GM12864 (cell line): ENCODE measurements at regions not wholly inside any gene's neighbourhood (a gene's known extent, or its start where the extent isn't known, plus 50 kb on each side); places are given as distances from the start of the nearest gene placed in this dataset.
"Not testable (repeated sequence)": the region's sequence is repeated elsewhere in the genome, so short reads cannot be mapped to it uniquely, and the experiment has no call there.

Source experiments
- DNase-seq: peaks from one replicate; pipeline ENCODE4 v3.0.0-alpha.2; 2011; ENCODE audit warnings: low read depth
- H3K4me3 ChIP-seq: 2 replicates; pipeline ENCODE4 v1.5.1; 2011; ENCODE audit warnings: mild to moderate bottlenecking, low read depth, low read length, control low read depth
- TF ChIP-seq, protein P1 (sequence below): IDR thresholded peaks from 2 replicates; pipeline ENCODE4 v1.5.1; 2011; ENCODE audit warnings: low read depth, mild to moderate bottlenecking, moderate library complexity, low read length, control low read depth, inconsistent platforms; ENCODE audit errors: missing control alignments

DNA sequence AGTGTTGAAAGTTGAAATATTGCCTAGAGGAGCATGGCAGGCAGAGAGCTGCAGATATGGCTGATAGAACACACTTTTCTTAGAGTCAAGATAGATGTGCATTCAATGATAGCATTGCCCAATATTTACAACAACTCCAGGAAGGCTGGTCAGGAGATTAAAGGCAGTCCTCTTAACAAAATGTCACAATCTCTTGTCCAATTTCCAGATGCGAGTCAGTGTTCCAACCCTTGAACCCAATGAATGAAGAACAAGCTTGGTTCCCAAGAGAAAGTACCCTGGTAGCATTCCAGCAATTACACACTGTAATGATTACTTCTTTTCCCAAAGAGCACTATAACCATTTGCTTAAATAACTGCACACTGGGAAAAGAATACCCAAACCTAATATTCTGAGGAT, 839.4 kb upstream of the VRK2 start:
- TF ChIP-seq, protein P1, sequence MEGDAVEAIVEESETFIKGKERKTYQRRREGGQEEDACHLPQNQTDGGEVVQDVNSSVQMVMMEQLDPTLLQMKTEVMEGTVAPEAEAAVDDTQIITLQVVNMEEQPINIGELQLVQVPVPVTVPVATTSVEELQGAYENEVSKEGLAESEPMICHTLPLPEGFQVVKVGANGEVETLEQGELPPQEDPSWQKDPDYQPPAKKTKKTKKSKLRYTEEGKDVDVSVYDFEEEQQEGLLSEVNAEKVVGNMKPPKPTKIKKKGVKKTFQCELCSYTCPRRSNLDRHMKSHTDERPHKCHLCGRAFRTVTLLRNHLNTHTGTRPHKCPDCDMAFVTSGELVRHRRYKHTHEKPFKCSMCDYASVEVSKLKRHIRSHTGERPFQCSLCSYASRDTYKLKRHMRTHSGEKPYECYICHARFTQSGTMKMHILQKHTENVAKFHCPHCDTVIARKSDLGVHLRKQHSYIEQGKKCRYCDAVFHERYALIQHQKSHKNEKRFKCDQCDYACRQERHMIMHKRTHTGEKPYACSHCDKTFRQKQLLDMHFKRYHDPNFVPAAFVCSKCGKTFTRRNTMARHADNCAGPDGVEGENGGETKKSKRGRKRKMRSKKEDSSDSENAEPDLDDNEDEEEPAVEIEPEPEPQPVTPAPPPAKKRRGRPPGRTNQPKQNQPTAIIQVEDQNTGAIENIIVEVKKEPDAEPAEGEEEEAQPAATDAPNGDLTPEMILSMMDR, result no peak
- no peak for DNase-seq
- H3K4me3 ChIP-seq, result no peak overlapping the region

DNA sequence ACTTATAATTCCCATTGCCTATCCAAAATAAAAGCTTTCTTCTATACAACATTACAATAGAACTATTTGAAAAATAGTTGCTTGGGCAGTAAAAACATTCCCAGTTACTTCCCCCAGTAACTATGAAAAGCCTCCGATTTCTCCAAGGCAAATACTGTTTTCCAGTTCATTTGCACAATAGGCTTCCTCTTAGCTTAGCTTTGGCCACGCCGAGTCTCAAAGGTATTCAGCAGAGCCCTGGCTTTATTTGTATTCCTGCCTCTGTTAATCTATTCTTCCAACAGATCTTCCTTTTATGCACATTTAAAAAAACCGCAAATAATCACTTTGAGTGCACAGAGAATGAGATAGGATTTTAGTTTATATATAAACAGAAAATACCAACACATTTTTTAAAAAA, 836.8 kb upstream of the VRK2 start:
- no peak for DNase-seq
- TF ChIP-seq, protein P1, result no peak
- no peak overlapping the region for H3K4me3 ChIP-seq

DNA sequence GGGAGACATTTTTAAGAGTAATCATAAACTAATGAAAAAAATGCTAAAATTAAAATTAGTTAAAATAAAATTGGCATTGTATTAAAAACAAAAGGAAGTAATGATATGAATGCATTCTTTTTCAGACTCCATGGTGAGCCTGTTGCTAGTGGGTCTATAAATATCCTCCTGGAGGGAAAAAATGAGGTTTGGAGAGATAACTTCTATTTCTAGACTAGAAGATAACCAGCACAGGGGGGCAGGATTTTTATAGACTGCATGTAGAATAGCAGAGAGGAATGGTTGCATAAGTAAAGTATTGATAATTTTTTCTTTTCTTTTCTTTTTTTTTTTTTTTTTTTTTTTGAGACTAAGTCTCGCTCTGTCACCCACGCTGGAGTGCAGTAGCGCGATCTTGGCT, 835.8 kb upstream of the VRK2 start:
- no peak overlapping the region for H3K4me3 ChIP-seq
- TF ChIP-seq, protein P1, result no peak
- no peak for DNase-seq

DNA sequence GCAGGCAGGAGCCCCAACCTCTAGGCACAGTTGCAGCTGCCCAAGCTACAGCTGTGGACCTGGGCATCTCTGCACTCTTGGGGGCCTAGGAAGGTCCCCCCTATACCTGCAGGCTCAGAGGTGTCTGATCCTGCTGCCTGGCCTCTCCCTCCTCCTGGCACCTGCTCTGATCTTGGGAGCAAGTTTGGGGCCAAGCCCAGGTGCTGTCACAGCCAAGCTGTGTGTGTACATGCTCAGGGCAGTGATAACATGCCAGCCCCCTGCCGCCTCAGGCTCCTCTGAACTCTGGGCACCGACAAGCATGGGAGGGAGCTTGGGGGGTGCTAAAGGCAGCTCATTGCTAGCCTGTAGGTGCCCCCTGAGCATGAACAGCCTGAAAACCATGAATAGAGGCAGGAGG, 829.6 kb upstream of the VRK2 start:
- TF ChIP-seq, protein P1, result no peak
- no peak overlapping the region for H3K4me3 ChIP-seq
- DNase-seq, result no peak

DNA sequence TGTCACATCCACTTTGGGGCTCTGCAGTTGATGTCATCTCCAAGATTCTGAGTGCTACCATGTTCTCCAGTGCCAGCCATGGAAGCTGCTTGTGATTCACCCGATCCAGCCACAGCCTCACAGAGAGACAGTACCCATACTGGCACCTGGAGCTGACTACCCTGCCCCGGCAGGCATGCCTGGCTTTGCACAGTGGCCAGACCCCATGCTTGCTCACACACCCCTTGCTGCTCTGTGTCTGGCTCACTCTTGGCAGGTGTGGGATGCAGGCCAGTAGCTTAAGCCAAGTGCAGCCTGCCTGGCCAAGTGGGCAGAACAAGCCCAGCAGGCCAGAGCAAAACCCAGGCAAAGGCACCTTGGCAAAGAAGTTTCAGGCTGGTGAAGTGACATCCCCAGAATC, 828.4 kb upstream of the VRK2 start:
- DNase-seq, result no peak
- H3K4me3 ChIP-seq, result no peak overlapping the region
- TF ChIP-seq, protein P1, result no peak

DNA sequence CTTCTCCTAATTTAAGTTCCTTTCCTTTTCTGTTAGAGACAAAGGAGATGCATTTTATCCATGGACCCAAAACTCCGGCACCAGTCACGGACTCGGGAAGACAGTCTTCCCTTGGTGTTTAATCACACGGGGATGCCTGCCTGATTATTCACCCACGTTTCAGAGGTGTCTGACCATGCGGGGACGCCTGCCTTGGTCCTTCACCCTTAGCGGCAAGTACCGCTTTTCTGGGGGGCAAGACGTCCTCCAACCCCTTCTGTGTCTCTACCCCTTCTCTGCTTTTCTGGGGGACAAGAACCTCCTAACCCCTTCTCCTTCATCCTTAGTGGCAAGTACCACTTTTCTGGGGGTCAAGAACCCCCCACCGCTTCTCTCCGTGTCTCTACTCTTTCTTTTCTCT, 816.9 kb upstream of the VRK2 start:
- H3K4me3 ChIP-seq, DNase-seq: not testable (repeated sequence)

DNA sequence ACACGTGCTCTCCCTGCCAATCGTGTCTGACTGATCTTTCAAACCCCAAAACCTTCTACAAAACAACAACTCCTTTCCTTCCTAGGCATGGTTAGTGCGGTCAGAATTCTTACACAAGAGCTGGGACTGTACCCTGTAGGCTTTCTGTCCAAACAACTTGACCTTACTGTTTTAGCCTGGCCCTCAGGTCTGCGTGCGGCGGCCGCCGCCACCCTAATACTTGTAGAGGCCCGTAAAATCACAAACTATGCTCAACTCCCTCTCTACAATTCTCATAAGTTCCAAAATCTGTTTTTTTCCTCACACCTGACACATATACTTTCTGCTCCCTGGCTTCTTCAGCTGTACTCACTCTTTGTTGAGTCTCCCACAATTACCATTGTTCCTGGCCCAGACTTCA, 814.3 kb upstream of the VRK2 start:
- DNase-seq, H3K4me3 ChIP-seq: not testable (repeated sequence)

DNA sequence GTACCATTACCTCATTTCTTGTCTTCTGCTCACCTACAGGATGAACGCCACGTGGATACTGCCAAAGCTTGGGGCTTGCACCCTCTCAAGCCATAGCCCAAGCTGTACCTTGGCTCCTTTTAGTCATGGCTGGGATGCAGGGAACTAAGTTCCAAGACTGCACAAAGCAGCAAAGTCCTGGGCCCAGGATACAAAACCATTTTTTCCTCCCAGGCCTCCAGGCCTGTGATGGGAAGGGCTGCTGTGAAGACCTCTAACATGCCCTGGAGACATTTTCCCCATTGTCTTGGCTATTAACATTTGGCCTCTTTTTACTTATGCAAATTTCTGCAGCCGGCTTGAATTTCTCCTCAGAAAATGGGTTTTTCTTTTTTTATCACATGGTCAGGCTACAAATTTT, 795.1 kb upstream of the VRK2 start:
- not testable (repeated sequence) for DNase-seq, H3K4me3 ChIP-seq

DNA sequence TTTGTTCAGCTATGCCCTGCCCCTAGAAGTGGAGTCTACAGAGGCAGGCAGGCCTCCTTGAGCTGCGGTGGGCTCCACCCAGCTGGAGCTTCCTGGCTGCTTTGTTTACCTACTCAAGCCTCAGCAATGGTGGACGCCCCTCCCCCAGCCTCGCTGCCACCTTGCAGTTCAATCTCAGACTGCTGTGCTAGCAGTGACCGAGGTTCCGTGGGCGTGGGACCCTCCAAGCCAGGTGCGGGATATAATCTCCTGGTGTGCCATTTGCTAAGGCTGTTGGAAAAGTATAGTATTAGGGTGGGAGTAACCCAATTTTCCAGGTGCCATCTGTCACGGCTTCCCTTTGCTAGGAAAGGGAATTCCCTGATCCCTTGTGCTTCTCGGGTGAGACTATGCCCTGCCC, 770.2 kb upstream of the VRK2 start:
- not testable (repeated sequence) for H3K4me3 ChIP-seq, DNase-seq

DNA sequence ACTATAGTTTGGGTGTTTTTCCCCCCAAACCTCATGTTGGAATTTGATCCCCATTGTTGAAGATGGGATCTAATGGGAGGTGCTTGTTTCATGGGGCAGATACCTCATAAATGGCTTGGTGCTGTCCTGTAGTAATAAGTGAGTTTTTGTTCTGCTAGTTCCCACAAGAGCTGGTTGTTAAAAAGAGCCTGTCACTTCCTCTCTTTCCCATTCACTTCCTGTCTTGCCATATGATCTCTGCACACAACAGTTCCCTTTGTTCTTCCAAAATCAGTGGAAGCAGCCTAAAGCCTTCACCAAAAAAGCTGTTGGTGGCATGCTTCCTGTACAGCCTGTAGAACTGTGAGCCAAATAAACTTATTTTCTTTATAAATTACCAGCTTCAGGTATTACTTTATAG, 768.2 kb upstream of the VRK2 start:
- no peak overlapping the region for H3K4me3 ChIP-seq
- DNase-seq, result no peak
- TF ChIP-seq, protein P1, result no peak
